WERI-Rb-1 (cell line): ENCODE measurements at regions not wholly inside any gene's neighbourhood (a gene's known extent, or its start where the extent isn't known, plus 50 kb on each side); places are given as distances from the start of the nearest gene placed in this dataset.
A peak's percentile ranks its signal among the peaks of the same experiment; 100 is the strongest.

ENCODE experiments used
- DNase-seq: peaks from one replicate; pipeline ENCODE4 v3.0.0-alpha.2; 2020
- H3K27ac ChIP-seq: fragments of 250-450 bp; sonication (Bioruptor Pico); 2 replicates; pipeline ENCODE4 v1.5.1; 2020; ENCODE audit warnings: mild to moderate bottlenecking, moderate library complexity
- H3K27me3 ChIP-seq: fragments of 250-450 bp; sonication (Bioruptor Pico); 2 replicates; pipeline ENCODE4 v1.5.1; 2021; ENCODE audit warnings: mild to moderate bottlenecking, low read depth, moderate library complexity; ENCODE audit not compliant: insufficient read depth, severe bottlenecking
- H3K36me3 ChIP-seq: fragments of 250-450 bp; sonication (Bioruptor Pico); 2 replicates; pipeline ENCODE4 v1.5.1; 2020; ENCODE audit warnings: mild to moderate bottlenecking, moderate library complexity
- H3K4me3 ChIP-seq: 2 replicates; pipeline ENCODE4 v1.5.1; 2011; ENCODE audit warnings: low read depth, mild to moderate bottlenecking, control low read depth, low read length
- H3K9me3 ChIP-seq: fragments of 250-450 bp; sonication (Bioruptor Pico); 2 replicates; pipeline ENCODE4 v1.5.1; 2021; ENCODE audit warnings: mild to moderate bottlenecking, moderate library complexity; ENCODE audit not compliant: severe bottlenecking
- TF ChIP-seq, protein P1 (sequence below): IDR thresholded peaks from 2 replicates; pipeline ENCODE4 v1.5.1; 2011; ENCODE audit warnings: low read depth, mild to moderate bottlenecking, control low read depth, inconsistent platforms, low read length

GRCh38 chr5:73253047-73253660 is 80.2 kb downstream of the TMEM174 start:
- Histone ChIP-seq H3K27ac (no peak overlapping the region), H3K9me3 (no peaks in the 10 kb centered on the region), H3K27me3 (no peaks in the 10 kb centered on the region), H3K4me3 (no peak overlapping the region), H3K36me3 (no peaks in the 10 kb centered on the region)
- DNase-seq, result no peak
- TF ChIP-seq, protein P1, sequence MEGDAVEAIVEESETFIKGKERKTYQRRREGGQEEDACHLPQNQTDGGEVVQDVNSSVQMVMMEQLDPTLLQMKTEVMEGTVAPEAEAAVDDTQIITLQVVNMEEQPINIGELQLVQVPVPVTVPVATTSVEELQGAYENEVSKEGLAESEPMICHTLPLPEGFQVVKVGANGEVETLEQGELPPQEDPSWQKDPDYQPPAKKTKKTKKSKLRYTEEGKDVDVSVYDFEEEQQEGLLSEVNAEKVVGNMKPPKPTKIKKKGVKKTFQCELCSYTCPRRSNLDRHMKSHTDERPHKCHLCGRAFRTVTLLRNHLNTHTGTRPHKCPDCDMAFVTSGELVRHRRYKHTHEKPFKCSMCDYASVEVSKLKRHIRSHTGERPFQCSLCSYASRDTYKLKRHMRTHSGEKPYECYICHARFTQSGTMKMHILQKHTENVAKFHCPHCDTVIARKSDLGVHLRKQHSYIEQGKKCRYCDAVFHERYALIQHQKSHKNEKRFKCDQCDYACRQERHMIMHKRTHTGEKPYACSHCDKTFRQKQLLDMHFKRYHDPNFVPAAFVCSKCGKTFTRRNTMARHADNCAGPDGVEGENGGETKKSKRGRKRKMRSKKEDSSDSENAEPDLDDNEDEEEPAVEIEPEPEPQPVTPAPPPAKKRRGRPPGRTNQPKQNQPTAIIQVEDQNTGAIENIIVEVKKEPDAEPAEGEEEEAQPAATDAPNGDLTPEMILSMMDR, result no peak

- H3K27ac ChIP-seq, result no peak overlapping the region
- H3K27me3 ChIP-seq, result no peaks in the 10 kb centered on the region
- no peak overlapping the region for H3K4me3 ChIP-seq
- no peaks in the 10 kb centered on the region for H3K36me3 ChIP-seq
- no peaks in the 10 kb centered on the region for H3K9me3 ChIP-seq
- TF ChIP-seq, protein P1, result no peak
- no peak for DNase-seq
Measured at GRCh38 chr5:73250645-73251044, 77.7 kb downstream of the TMEM174 start.

- TF ChIP-seq, protein P1, result no peak
- DNase-seq, result no peak
- H3K27me3 ChIP-seq, result no peaks in the 10 kb centered on the region
- H3K36me3 ChIP-seq, result no peaks in the 10 kb centered on the region
- H3K27ac ChIP-seq, result no peak overlapping the region
- no peak overlapping the region for H3K4me3 ChIP-seq
- H3K9me3 ChIP-seq, result no peaks in the 10 kb centered on the region
Measured at GRCh38 chr5:73242735-73243134, 69.7 kb downstream of the TMEM174 start.

GRCh38 chr5:73238873-73239272 is 65.9 kb downstream of the TMEM174 start:
- no peaks in the 10 kb centered on the region for H3K36me3 ChIP-seq
- H3K9me3 ChIP-seq, result no peaks in the 10 kb centered on the region
- no peaks in the 10 kb centered on the region for H3K27me3 ChIP-seq
- no peak overlapping the region for H3K4me3 ChIP-seq
- no peak for DNase-seq
- TF ChIP-seq, protein P1, result no peak
- H3K27ac ChIP-seq, result no peak overlapping the region

DNA sequence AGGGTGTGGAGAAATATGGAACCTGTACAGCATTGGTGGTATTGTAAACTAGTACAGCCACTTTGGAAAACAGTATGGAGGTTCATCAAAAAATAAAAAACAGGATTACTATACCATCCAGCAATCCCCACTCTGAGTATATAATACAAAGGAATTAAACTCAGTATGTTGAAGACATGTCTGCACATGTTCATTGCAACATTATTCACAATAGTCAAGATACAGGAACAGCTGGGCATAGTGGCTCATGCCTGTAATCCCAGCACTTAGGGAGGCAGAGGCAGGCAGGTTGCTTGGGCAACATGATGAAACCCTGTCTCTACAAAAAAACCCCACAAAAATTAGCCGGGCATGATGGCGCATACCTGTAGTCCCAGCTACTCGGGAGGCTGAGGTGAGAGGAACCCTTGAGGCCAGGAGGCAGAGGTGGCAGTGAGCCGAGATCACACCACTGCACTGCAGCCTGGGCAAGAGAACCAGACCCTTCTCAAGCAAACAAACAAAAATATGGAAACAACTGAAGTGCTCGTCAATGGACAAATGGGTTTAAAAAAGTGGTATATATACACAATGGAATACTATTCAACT is 63.6 kb downstream of the TMEM174 start:
- DNase-seq, result no peak
- 0 out of 2 replicates have a peak overlapping the region, but pooled peaks have one; percentile 35 for H3K27ac ChIP-seq
- H3K4me3 ChIP-seq, result no peak overlapping the region
- no peaks in the 10 kb centered on the region for H3K27me3 ChIP-seq
- no peaks in the 10 kb centered on the region for H3K9me3 ChIP-seq
- no peaks in the 10 kb centered on the region for H3K36me3 ChIP-seq
- TF ChIP-seq, protein P1, result no peak

DNA sequence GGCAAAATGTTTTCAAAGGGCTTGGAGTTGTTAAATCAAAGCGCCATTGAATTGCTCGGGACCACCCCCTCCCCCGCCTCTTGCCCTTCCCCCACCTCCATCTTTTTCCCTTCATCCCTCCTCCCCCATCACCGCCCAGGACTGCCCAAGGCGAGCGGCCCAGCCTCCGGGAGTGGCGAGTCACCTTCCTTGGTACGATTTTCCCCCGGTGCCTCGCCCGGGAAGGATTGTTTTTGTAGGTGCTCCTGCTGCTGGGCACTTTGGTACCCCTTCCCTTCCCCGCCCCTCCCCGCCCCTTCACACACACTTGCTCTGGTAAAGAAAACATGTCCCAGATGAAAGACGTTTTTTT is 61.2 kb downstream of the TMEM174 start:
- no peaks in the 10 kb centered on the region for H3K27me3 ChIP-seq
- no peaks in the 10 kb centered on the region for H3K36me3 ChIP-seq
- no peaks in the 10 kb centered on the region for H3K9me3 ChIP-seq
- TF ChIP-seq, protein P1, result no peak
- DNase-seq, result peak; percentile 55
- peak overlapping the region; percentile 83 for H3K27ac ChIP-seq
- peak overlapping the region; percentile 70 for H3K4me3 ChIP-seq
